GM12891 (cell line): ENCODE measurements at regions not wholly inside any gene's neighbourhood (a gene's known extent, or its start where the extent isn't known, plus 50 kb on each side); places are given as distances from the start of the nearest gene placed in this dataset.
"Not testable (repeated sequence)": the region's sequence is repeated elsewhere in the genome, so short reads cannot be mapped to it uniquely, and the experiment has no call there.

Experiments used
- PAX5 ChIP-seq: IDR thresholded peaks from 2 replicates; pipeline ENCODE4 v1.6.1; 2011; ENCODE audit warnings: low read length, moderate library complexity, mild to moderate bottlenecking; ENCODE audit not compliant: insufficient read depth, severe bottlenecking
- POLR2A ChIP-seq: IDR thresholded peaks from 2 replicates; pipeline ENCODE4 v1.6.1; 2011; ENCODE audit warnings: low read depth, low read length, control low read depth
- POLR2AphosphoS5 ChIP-seq: IDR thresholded peaks from 2 replicates; pipeline ENCODE4 v1.6.1; 2011; ENCODE audit warnings: low read depth, low read length, control low read depth
- POU2F2 ChIP-seq: IDR thresholded peaks from 2 replicates; pipeline ENCODE4 v1.6.1; 2011; ENCODE audit warnings: low read depth, mild to moderate bottlenecking, control low read depth, low read length, moderate library complexity

DNA sequence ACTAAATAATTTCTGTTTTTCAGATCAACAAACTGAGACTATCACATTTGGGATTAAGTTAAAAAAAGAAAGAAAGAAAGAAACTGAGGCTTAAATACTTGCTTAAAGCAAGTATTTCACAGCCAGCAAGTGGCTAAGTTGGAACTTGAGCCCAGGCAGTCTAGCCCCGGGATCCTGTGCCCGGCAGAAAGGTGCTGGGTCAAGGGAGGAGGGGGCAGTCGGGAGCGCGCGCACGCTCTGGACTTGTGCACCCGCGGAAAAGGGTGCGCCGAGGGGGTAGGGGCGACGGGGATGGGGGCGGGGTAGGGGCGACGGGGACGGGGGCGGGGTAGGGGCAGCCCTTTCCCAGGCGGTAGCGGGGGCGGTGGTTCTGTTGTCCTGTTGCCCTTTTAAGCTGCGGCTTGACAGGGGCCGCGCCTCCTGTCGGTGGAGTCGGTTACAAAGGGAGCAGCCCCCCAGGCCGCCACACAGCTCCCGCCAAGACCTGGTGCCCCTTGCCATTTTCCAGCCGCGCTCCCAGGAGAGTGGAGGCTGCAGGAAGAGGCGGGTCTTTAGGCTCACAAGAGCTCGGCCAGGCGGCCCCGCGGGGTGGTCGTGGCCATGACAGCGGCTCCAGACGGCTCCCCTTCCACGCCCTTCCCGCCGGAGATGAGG is 60.6 kb downstream of the GOLGA8T start:
- TF ChIP-seq POLR2A, POLR2AphosphoS5, POU2F2, PAX5: not testable (repeated sequence)
